Calu3 (cell line): ENCODE measurements at regions not wholly inside any gene's neighbourhood (a gene's known extent, or its start where the extent isn't known, plus 50 kb on each side); places are given as distances from the start of the nearest gene placed in this dataset.

Source experiments
- BruUV-seq: library from RNA; stranded (reverse); fragments of 400-500 nt; replicated peaks from 2 replicates; lab custom pipeline; 2021; lab: Mats Ljungman, UMichigan
- CTCF ChIA-PET: fragments of 300-600 bp; sonication (Branson Sonifier 250); formaldehyde crosslinking; loops from one replicate; lab custom pipeline; 2022; ENCODE audit warnings: antibody characterized with exemption; lab: Charles Lee
- DNase-seq: peaks from one replicate; pipeline ENCODE4 v3.0.0; 2022
- H3K27ac Mint-ChIP-seq: one replicate; pipeline ENCODE4 v1.8.0; 2022; ENCODE audit warnings: mixed read lengths; ENCODE audit not compliant: unreplicated experiment
- H3K27me3 Mint-ChIP-seq: one replicate; pipeline ENCODE4 v1.8.0; 2022; ENCODE audit warnings: mixed read lengths; ENCODE audit not compliant: unreplicated experiment
- H3K36me3 Mint-ChIP-seq: one replicate; pipeline ENCODE4 v1.8.0; 2022; ENCODE audit warnings: mild to moderate bottlenecking, moderate library complexity, mixed read lengths; ENCODE audit not compliant: insufficient read depth, unreplicated experiment
- H3K4me1 Mint-ChIP-seq: one replicate; pipeline ENCODE4 v1.8.0; 2022; ENCODE audit warnings: mild to moderate bottlenecking, low read depth, mixed read lengths; ENCODE audit not compliant: unreplicated experiment
- H3K4me3 Mint-ChIP-seq: one replicate; pipeline ENCODE4 v1.8.0; 2022; ENCODE audit warnings: mild to moderate bottlenecking, low read depth, moderate library complexity, mixed read lengths; ENCODE audit not compliant: unreplicated experiment
- H3K9me3 Mint-ChIP-seq: one replicate; pipeline ENCODE4 v1.8.0; 2022; ENCODE audit warnings: low read depth, mixed read lengths; ENCODE audit not compliant: unreplicated experiment
- CTCF ChIP-seq: fragments of 200-600 bp; IDR thresholded peaks from one replicate; pipeline ENCODE4 v1.8.0; 2022; ENCODE audit warnings: antibody characterized with exemption; ENCODE audit not compliant: unreplicated experiment
- intact Hi-C: fragments of 100-400 bp; cut with micrococcal nuclease; formaldehyde crosslinking; loops from one replicate; pipeline ENCODE4 v1.10.0; 2022; ENCODE audit not compliant: unreplicated experiment

- BruUV-seq, result no TSS peak
- intact Hi-C loops, result no loop called here
- DNase-seq, result no peak
- no peak overlapping the region for H3K4me3 Mint-ChIP-seq
- H3K36me3 Mint-ChIP-seq, result no peaks in the 10 kb centered on the region
- CTCF ChIA-PET, result interaction anchor here (0.7 kb wide), 1 partner anchor 11 kb away, joined by 3 read pairs; no protein-coding TSS in a partner anchor
- no peak overlapping the region for H3K27ac Mint-ChIP-seq
- TF ChIP-seq CTCF, result no peak
- H3K27me3 Mint-ChIP-seq, result peaks cover 61% of the 10 kb centered on the region
- H3K9me3 Mint-ChIP-seq, result no peaks in the 10 kb centered on the region
- H3K4me1 Mint-ChIP-seq, result no peaks in the 10 kb centered on the region
These were observed 237.9 kb upstream of the DAAM1 start for GRCh38 chr14:58950555-58950954.

GRCh38 chr14:58951143-58951542 is 237.3 kb upstream of the DAAM1 start:
- Mint-ChIP-seq H3K9me3 (no peaks in the 10 kb centered on the region), H3K4me3 (no peak overlapping the region), H3K4me1 (no peaks in the 10 kb centered on the region), H3K27ac (no peak overlapping the region), H3K36me3 (no peaks in the 10 kb centered on the region), H3K27me3 (peaks cover 61% of the 10 kb centered on the region)
- CTCF ChIA-PET, result no interaction called here
- no TSS peak for BruUV-seq
- TF ChIP-seq CTCF, result no peak
- intact Hi-C loops, result no loop called here
- no peak for DNase-seq

- Mint-ChIP-seq H3K36me3 (no peaks in the 10 kb centered on the region), H3K9me3 (no peaks in the 10 kb centered on the region), H3K27me3 (peaks cover 70% of the 10 kb centered on the region), H3K4me3 (no peak overlapping the region), H3K4me1 (no peaks in the 10 kb centered on the region), H3K27ac (no peak overlapping the region)
- intact Hi-C loops, result no loop called here
- TF ChIP-seq CTCF, result no peak
- CTCF ChIA-PET, result no interaction called here
- no peak for DNase-seq
- BruUV-seq, result no TSS peak
These were observed 234.4 kb upstream of the DAAM1 start for GRCh38 chr14:58954052-58954451.

GRCh38 chr14:58954901-58955861 is 233.3 kb upstream of the DAAM1 start:
- no peaks in the 10 kb centered on the region for H3K36me3 Mint-ChIP-seq
- no TSS peak for BruUV-seq
- intact Hi-C loops, result no loop called here
- H3K9me3 Mint-ChIP-seq, result no peaks in the 10 kb centered on the region
- H3K27me3 Mint-ChIP-seq, result peaks cover 70% of the 10 kb centered on the region
- TF ChIP-seq CTCF, result no peak
- no peak for DNase-seq
- H3K4me1 Mint-ChIP-seq, result no peaks in the 10 kb centered on the region
- no peak overlapping the region for H3K4me3 Mint-ChIP-seq
- CTCF ChIA-PET, result interaction anchor here (0.6 to 0.7 kb wide), 2 partner anchors 14 to 1336 kb away, joined by 3 to 5 read pairs; no protein-coding TSS in a partner anchor
- no peak overlapping the region for H3K27ac Mint-ChIP-seq
